ENCODE measurements at regions not wholly inside any gene's neighbourhood (a gene's known extent, or its start where the extent isn't known, plus 50 kb on each side); places are given as distances from the start of the nearest gene placed in this dataset.

GRCh38 chr2:53584986-53585385 lies 182.6 kb upstream of the CHAC2 start:
- Histone ChIP-seq H3K36me3 (no peaks in the 10 kb centered on the region), H3K9me3 (no peaks in the 10 kb centered on the region), H3K4me1 (no peaks in the 10 kb centered on the region), H3K4me3 (no peak overlapping the region), H3K27ac (no peak overlapping the region), H3K27me3 (no peaks in the 10 kb centered on the region)
- no peak for TF ChIP-seq POLR2A (IDR thresholded peaks at IDR 0.05)
- TF ChIP-seq CTCF (IDR thresholded peaks at IDR 0.05), result no peak
- intact Hi-C loops (cut with DNase I; ENCODE audit: low total_unique reads), result no loop called here
- no peak for DNase-seq

- H3K4me1 ChIP-seq, result no peaks in the 10 kb centered on the region
- intact Hi-C loops (cut with DNase I; ENCODE audit: low total_unique reads), result no loop called here
Measured at GRCh38 chr2:53583583-53583982, 184.0 kb upstream of the CHAC2 start.

GRCh38 chr2:53582556-53582955 lies 185.0 kb upstream of the CHAC2 start:
- no peak overlapping the region for H3K27ac ChIP-seq
- no peaks in the 10 kb centered on the region for H3K27me3 ChIP-seq
- intact Hi-C loops (cut with DNase I; ENCODE audit: low total_unique reads), result no loop called here
- H3K36me3 ChIP-seq, result no peaks in the 10 kb centered on the region
- H3K9me3 ChIP-seq, result no peaks in the 10 kb centered on the region
- TF ChIP-seq CTCF (IDR thresholded peaks at IDR 0.05) (no peak), POLR2A (IDR thresholded peaks at IDR 0.05) (no peak)
- no peaks in the 10 kb centered on the region for H3K4me1 ChIP-seq
- H3K4me3 ChIP-seq, result no peak overlapping the region
- DNase-seq, result no peak

More at GRCh38 chr2:53583583-53583982, 184.0 kb upstream of the CHAC2 start:
- no peak overlapping the region for H3K27ac ChIP-seq
- no peak overlapping the region for H3K4me3 ChIP-seq
- DNase-seq, result no peak
- no peak for TF ChIP-seq CTCF (IDR thresholded peaks at IDR 0.05)
- no peaks in the 10 kb centered on the region for H3K9me3 ChIP-seq
- no peaks in the 10 kb centered on the region for H3K27me3 ChIP-seq
- H3K36me3 ChIP-seq, result no peaks in the 10 kb centered on the region

- no peak for TF ChIP-seq CTCF (IDR thresholded peaks at IDR 0.05)
- no peak for TF ChIP-seq POLR2A (IDR thresholded peaks at IDR 0.05)
- DNase-seq, result no peak
- H3K4me3 ChIP-seq, result no peak overlapping the region
- intact Hi-C loops (cut with DNase I; ENCODE audit: low total_unique reads), result no loop called here
- no peaks in the 10 kb centered on the region for H3K36me3 ChIP-seq
- H3K27me3 ChIP-seq, result no peaks in the 10 kb centered on the region
- H3K4me1 ChIP-seq, result no peaks in the 10 kb centered on the region
- H3K27ac ChIP-seq, result peak overlapping the region in 1 of 2 donors; percentile 27
- H3K9me3 ChIP-seq, result no peaks in the 10 kb centered on the region
Measured at GRCh38 chr2:53576166-53576565, 191.4 kb upstream of the CHAC2 start.

- no peaks in the 10 kb centered on the region for H3K9me3 ChIP-seq
- H3K4me3 ChIP-seq, result no peak overlapping the region
- H3K4me1 ChIP-seq, result no peaks in the 10 kb centered on the region
- no peak for DNase-seq
- TF ChIP-seq POLR2A (IDR thresholded peaks at IDR 0.05) (no peak), CTCF (IDR thresholded peaks at IDR 0.05) (no peak)
- peak overlapping the region in 1 of 2 donors; percentile 27 for H3K27ac ChIP-seq
- no peaks in the 10 kb centered on the region for H3K27me3 ChIP-seq
- H3K36me3 ChIP-seq, result no peaks in the 10 kb centered on the region
- intact Hi-C loops (cut with DNase I; ENCODE audit: low total_unique reads), result no loop called here
Measured at GRCh38 chr2:53575721-53576124, 191.9 kb upstream of the CHAC2 start.
